PC-9 (cell line): ENCODE measurements at regions not wholly inside any gene's neighbourhood (a gene's known extent, or its start where the extent isn't known, plus 50 kb on each side); places are given as distances from the start of the nearest gene placed in this dataset.

Experiments
- BruUV-seq: library from RNA; stranded (reverse); fragments of 400-500 nt; replicated peaks from 2 replicates; lab custom pipeline; 2021; lab: Mats Ljungman, UMichigan
- CTCF ChIA-PET: fragments of 300-600 bp; sonication (Branson Sonifier 250); formaldehyde crosslinking; loops from one replicate; lab custom pipeline; 2022; ENCODE audit warnings: antibody characterized with exemption; lab: Charles Lee
- POLR2A ChIA-PET: fragments of 300-600 bp; sonication (Branson Sonifier 250); formaldehyde crosslinking; loops from one replicate; lab custom pipeline; 2022; ENCODE audit warnings: antibody characterized with exemption; ENCODE audit not compliant: unreplicated experiment; lab: Charles Lee
- DNase-seq, 2 experiments: peaks; one replicate each; pipeline versions ENCODE4 v3.0.0 to v3.0.0-alpha.2; 2015 to 2022; ENCODE audit warnings: mixed read lengths in 1 of 2
- H2AFZ ChIP-seq: fragments of 200-600 bp; sonication (generic); 2 replicates; pipeline ENCODE4 v1.8.1; 2017; ENCODE audit warnings: antibody characterized with exemption
- H3F3A ChIP-seq: fragments of 200-600 bp; sonication (generic); 2 replicates; pipeline ENCODE4 v1.8.1; 2017; ENCODE audit warnings: antibody characterized with exemption, mild to moderate bottlenecking, low read depth; ENCODE audit not compliant: insufficient read depth
- H3K27ac ChIP-seq: fragments of 200-600 bp; sonication (generic); 2 replicates; pipeline ENCODE4 v1.6.1; 2016; ENCODE audit warnings: mixed run types
- H3K27me3 ChIP-seq: fragments of 200-600 bp; sonication (generic); 2 replicates; pipeline ENCODE4 v1.6.1; 2016; ENCODE audit warnings: low read depth, mixed run types; ENCODE audit not compliant: insufficient read depth
- H3K36me3 ChIP-seq: fragments of 200-600 bp; sonication (generic); 2 replicates; pipeline ENCODE4 v1.6.1; 2016; ENCODE audit warnings: low read depth, mixed run types
- H3K4me1 ChIP-seq: fragments of 200-600 bp; sonication (generic); replicated peaks from 2 replicates; pipeline ENCODE4 v1.6.1; 2016; ENCODE audit warnings: mixed run types; ENCODE audit not compliant: insufficient read depth
- H3K4me2 ChIP-seq: fragments of 200-600 bp; sonication (generic); 2 replicates; pipeline ENCODE4 v1.6.1; 2017; ENCODE audit warnings: mixed run types
- H3K4me3 ChIP-seq: fragments of 200-600 bp; sonication (generic); 2 replicates; pipeline ENCODE4 v1.6.1; 2016; ENCODE audit warnings: mixed run types
- H3K79me2 ChIP-seq: fragments of 200-600 bp; sonication (generic); 2 replicates; pipeline ENCODE4 v1.6.1; 2017; ENCODE audit warnings: low read depth, mixed run types
- H3K9me2 ChIP-seq: fragments of 200-600 bp; sonication (generic); 2 replicates; pipeline ENCODE4 v1.8.1; 2017; ENCODE audit warnings: mild to moderate bottlenecking; ENCODE audit not compliant: insufficient read depth
- H3K9me3 ChIP-seq: fragments of 200-600 bp; sonication (generic); 2 replicates; pipeline ENCODE4 v1.8.1; 2016; ENCODE audit warnings: low read depth; ENCODE audit not compliant: insufficient read depth
- H4K20me1 ChIP-seq: fragments of 200-600 bp; sonication (generic); 2 replicates; pipeline ENCODE4 v1.8.1; 2017; ENCODE audit not compliant: insufficient read depth
- EZH2 ChIP-seq: fragments of 200-600 bp; sonication (generic); IDR thresholded peaks from 2 replicates; pipeline ENCODE4 v1.8.0; 2017; ENCODE audit warnings: antibody characterized with exemption, low read depth
- intact Hi-C: fragments of 100-400 bp; cut with micrococcal nuclease; formaldehyde crosslinking; loops from one replicate; pipeline ENCODE4 v1.10.0; 2022; ENCODE audit not compliant: unreplicated experiment
- TF ChIP-seq, protein P1 (sequence below): fragments of 200-600 bp; sonication (generic); conservative IDR thresholded peaks from 2 replicates; pipeline ENCODE4 v1.6.1; 2017; ENCODE audit warnings: mixed run types, antibody characterized with exemption, mild to moderate bottlenecking, moderate library complexity

DNA sequence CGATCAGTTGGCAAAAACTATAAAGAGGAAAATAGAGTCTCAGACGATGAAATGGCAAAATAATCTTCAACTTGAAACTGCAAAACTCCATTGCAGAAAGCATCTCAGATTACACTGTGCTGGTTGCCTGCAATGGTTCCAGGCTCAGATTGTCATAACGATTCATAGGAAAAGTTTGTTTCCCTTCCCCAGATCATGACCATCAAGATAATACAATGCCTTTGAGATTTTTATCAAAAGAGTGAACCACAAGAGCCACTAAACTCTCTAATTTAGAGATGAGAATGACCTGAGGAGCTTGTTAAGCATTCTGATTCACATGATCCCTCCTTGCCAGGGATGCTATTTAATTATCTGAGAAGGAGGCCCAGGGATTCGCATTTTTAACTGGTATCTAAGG, 52.6 kb upstream of the ITGA1 start:
- CTCF ChIA-PET, result no interaction called here
- POLR2A ChIA-PET, result no interaction called here
- H3K4me3 ChIP-seq, result no peak overlapping the region
- H3K36me3 ChIP-seq, result no peaks in the 10 kb centered on the region
- no peaks in the 10 kb centered on the region for H3K9me2 ChIP-seq
- H3F3A ChIP-seq, result no peaks in the 10 kb centered on the region
- H3K27me3 ChIP-seq, result no peaks in the 10 kb centered on the region
- H3K4me1 ChIP-seq, result no peaks in the 10 kb centered on the region
- H3K9me3 ChIP-seq, result no peaks in the 10 kb centered on the region
- TF ChIP-seq EZH2, result no peak
- TF ChIP-seq, protein P1, sequence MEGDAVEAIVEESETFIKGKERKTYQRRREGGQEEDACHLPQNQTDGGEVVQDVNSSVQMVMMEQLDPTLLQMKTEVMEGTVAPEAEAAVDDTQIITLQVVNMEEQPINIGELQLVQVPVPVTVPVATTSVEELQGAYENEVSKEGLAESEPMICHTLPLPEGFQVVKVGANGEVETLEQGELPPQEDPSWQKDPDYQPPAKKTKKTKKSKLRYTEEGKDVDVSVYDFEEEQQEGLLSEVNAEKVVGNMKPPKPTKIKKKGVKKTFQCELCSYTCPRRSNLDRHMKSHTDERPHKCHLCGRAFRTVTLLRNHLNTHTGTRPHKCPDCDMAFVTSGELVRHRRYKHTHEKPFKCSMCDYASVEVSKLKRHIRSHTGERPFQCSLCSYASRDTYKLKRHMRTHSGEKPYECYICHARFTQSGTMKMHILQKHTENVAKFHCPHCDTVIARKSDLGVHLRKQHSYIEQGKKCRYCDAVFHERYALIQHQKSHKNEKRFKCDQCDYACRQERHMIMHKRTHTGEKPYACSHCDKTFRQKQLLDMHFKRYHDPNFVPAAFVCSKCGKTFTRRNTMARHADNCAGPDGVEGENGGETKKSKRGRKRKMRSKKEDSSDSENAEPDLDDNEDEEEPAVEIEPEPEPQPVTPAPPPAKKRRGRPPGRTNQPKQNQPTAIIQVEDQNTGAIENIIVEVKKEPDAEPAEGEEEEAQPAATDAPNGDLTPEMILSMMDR, result no peak
- H2AFZ ChIP-seq, result no peak overlapping the region
- DNase-seq, result no peak
- intact Hi-C loops, result no loop called here
- BruUV-seq, result no TSS peak
- no peaks in the 10 kb centered on the region for H4K20me1 ChIP-seq
- no peaks in the 10 kb centered on the region for H3K79me2 ChIP-seq
- no peak overlapping the region for H3K4me2 ChIP-seq
- no peak overlapping the region for H3K27ac ChIP-seq
